Thyroid gland (tissue), 4 donors: ENCODE measurements at regions not wholly inside any gene's neighbourhood (a gene's known extent, or its start where the extent isn't known, plus 50 kb on each side); places are given as distances from the start of the nearest gene placed in this dataset.

Source experiments
- POLR2A ChIP-seq, 2 donors: fragments of 450-650 bp; IDR thresholded peaks; one replicate each; pipeline ENCODE4 v1.6.1; 2017; ENCODE audit warnings: antibody characterized with exemption in 2 of 2, mild to moderate bottlenecking in 2 of 2, moderate library complexity in 1 of 2
- TF ChIP-seq, protein P1 (sequence below), 6 experiments: fragments of 200-600 bp in 3 of 6; fragments of 450-650 bp in 3 of 6; sonication (generic) in 3 of 6; IDR thresholded peaks; one replicate each; pipeline ENCODE4 v1.5.1; 2016 to 2019; ENCODE audit warnings: antibody characterized with exemption in 6 of 6, mild to moderate bottlenecking in 2 of 6, inconsistent platforms in 1 of 6, moderate library complexity in 1 of 6

DNA sequence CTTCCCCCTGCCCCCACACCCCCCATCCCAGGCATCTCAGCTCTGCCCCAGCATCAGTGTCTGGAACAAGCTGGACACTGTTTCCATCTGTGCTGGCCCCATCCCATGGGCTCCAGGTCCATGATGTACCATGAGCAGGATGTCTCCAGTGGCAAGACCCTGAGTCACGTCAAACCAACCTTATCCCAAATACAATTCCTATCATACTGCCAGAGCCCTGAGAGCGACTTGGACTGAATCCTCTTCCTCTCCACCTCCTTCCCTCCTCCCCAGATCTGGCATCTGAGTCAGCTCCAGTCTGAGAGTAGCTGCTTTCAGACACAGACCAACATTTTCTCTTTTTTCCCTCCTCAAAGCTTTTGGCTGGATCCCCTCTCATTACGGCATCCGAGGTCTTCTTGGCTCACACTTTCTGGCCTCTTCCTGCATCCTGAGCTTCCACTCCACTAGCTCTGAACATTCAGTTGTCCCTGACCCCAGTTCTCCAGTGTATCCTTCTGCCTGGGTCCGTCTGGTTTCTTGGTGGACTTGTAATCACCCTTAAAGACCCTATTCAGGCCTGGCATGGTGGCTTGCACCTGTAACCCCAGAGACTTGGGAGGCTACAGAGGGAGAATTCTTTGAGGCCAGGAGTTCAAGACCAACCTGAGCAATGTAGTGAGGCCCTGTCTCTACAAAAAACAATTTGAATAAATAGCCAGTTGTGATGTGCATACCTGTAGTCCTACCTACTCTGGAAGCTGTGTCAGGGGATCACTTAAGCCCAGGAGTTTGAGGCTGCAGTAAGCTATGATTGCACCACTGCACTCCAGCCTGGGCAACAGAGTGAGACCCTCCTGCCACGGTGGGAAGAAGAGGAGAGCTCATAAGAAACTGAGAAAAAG, 68.3 kb downstream of the ACKR3 start:
- TF ChIP-seq, protein P1, sequence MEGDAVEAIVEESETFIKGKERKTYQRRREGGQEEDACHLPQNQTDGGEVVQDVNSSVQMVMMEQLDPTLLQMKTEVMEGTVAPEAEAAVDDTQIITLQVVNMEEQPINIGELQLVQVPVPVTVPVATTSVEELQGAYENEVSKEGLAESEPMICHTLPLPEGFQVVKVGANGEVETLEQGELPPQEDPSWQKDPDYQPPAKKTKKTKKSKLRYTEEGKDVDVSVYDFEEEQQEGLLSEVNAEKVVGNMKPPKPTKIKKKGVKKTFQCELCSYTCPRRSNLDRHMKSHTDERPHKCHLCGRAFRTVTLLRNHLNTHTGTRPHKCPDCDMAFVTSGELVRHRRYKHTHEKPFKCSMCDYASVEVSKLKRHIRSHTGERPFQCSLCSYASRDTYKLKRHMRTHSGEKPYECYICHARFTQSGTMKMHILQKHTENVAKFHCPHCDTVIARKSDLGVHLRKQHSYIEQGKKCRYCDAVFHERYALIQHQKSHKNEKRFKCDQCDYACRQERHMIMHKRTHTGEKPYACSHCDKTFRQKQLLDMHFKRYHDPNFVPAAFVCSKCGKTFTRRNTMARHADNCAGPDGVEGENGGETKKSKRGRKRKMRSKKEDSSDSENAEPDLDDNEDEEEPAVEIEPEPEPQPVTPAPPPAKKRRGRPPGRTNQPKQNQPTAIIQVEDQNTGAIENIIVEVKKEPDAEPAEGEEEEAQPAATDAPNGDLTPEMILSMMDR (IDR thresholded peaks at IDR 0.05), result no peak
- no peak for TF ChIP-seq POLR2A (IDR thresholded peaks at IDR 0.05)
